Dendritic cell treated with granulocyte-macrophage colony-stimulating factor and Interleukin-4, amounts not matched to agents 40 ng/mL and 50 ng/mL, for 4 days (primary cell): ENCODE measurements at regions not wholly inside any gene's neighbourhood (a gene's known extent, or its start where the extent isn't known, plus 50 kb on each side); places are given as distances from the start of the nearest gene placed in this dataset.
"Not testable (repeated sequence)": the region's sequence is repeated elsewhere in the genome, so short reads cannot be mapped to it uniquely, and the experiment has no call there.

Experiments used
- H3K27ac Mint-ChIP-seq: one replicate; pipeline ENCODE4 v1.8.0; 2022; ENCODE audit warnings: mild to moderate bottlenecking, mixed read lengths
- H3K27me3 Mint-ChIP-seq: one replicate; pipeline ENCODE4 v1.8.0; 2022; ENCODE audit warnings: mild to moderate bottlenecking, mixed read lengths
- H3K36me3 Mint-ChIP-seq: one replicate; pipeline ENCODE4 v1.8.0; 2022; ENCODE audit warnings: low read depth, mixed read lengths
- H3K4me1 Mint-ChIP-seq: one replicate; pipeline ENCODE4 v1.8.0; 2022; ENCODE audit warnings: low read depth, mixed read lengths
- H3K4me3 Mint-ChIP-seq: one replicate; pipeline ENCODE4 v1.8.0; 2022; ENCODE audit warnings: mild to moderate bottlenecking, moderate library complexity, mixed read lengths
- H3K9me3 Mint-ChIP-seq: one replicate; pipeline ENCODE4 v1.8.0; 2022; ENCODE audit warnings: mixed read lengths
- intact Hi-C: fragments of 100-400 bp; cut with micrococcal nuclease; formaldehyde crosslinking; loops from one replicate; pipeline ENCODE4 v1.15.0; 2022

DNA sequence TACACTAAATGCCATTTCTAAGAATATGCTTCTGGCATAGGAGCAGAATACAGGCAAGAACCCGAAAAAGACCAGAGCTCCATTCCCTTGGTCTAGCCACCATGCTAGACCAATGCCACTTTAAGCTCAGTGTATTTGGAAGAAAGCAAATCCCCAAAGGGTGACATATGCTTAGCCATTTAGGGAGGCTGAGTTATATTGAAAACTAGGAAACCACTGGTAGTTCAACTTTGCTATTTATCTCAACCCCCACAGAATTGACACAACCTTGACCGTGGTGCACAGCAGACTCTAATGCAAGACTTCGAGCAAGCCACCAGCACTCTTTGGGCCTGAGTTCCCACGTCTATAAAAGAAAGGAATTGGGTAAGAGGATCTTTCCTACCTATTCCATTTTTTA, 167.9 kb downstream of the ADSS2 start:
- H3K4me3 Mint-ChIP-seq, result no peak overlapping the region
- H3K9me3 Mint-ChIP-seq, result peaks cover 4% of the 10 kb centered on the region
- no peaks in the 10 kb centered on the region for H3K36me3 Mint-ChIP-seq
- H3K4me1 Mint-ChIP-seq, result no peaks in the 10 kb centered on the region
- intact Hi-C loops, result no loop called here
- no peaks in the 10 kb centered on the region for H3K27me3 Mint-ChIP-seq
- H3K27ac Mint-ChIP-seq, result no peak overlapping the region

GRCh38 chr1:244284641-244285156, 167.0 kb downstream of the ADSS2 start:
- H3K27me3 Mint-ChIP-seq, result no peaks in the 10 kb centered on the region
- H3K36me3 Mint-ChIP-seq, result no peaks in the 10 kb centered on the region
- no peak overlapping the region for H3K27ac Mint-ChIP-seq
- intact Hi-C loops, result no loop called here
- peaks cover 7% of the 10 kb centered on the region for H3K9me3 Mint-ChIP-seq
- no peak overlapping the region for H3K4me3 Mint-ChIP-seq
- H3K4me1 Mint-ChIP-seq, result no peaks in the 10 kb centered on the region

- Mint-ChIP-seq H3K27me3 (no peaks in the 10 kb centered on the region), H3K4me3 (no peak overlapping the region), H3K9me3 (peaks cover 7% of the 10 kb centered on the region), H3K27ac (no peak overlapping the region), H3K4me1 (peaks cover 12% of the 10 kb centered on the region), H3K36me3 (no peaks in the 10 kb centered on the region)
- intact Hi-C loops, result no loop called here
Observed at GRCh38 chr1:244286341-244286740, 165.4 kb downstream of the ADSS2 start.

GRCh38 chr1:244287726-244288125, 164.0 kb downstream of the ADSS2 start:
- Mint-ChIP-seq H3K4me1 (peaks cover 25% of the 10 kb centered on the region), H3K36me3 (no peaks in the 10 kb centered on the region), H3K27me3 (no peaks in the 10 kb centered on the region), H3K27ac (no peak overlapping the region), H3K9me3 (peaks cover 7% of the 10 kb centered on the region), H3K4me3 (no peak overlapping the region)
- intact Hi-C loops, result no loop called here

DNA sequence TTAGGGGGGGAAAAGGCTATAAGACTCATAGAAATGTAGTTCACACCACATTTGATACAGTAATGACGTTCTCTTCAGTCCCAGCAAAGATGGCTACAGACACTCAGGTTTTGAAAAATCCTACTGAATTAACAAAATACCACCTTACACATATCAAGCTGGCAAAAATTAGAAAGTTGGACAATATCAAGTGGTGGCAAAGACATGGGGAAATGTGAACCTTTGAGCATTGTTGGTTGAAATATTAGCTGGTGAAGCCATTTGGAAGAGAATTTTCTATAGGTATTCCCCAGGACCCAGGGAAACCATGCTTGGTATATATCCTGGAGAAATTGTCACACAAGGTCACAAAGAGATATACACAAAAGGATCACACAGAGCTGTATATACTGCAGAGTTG, 163.0 kb downstream of the ADSS2 start:
- no peaks in the 10 kb centered on the region for H3K27me3 Mint-ChIP-seq
- H3K27ac Mint-ChIP-seq, result no peak overlapping the region
- no peaks in the 10 kb centered on the region for H3K36me3 Mint-ChIP-seq
- peaks cover 7% of the 10 kb centered on the region for H3K9me3 Mint-ChIP-seq
- H3K4me1 Mint-ChIP-seq, result peaks cover 26% of the 10 kb centered on the region
- intact Hi-C loops, result no loop called here
- H3K4me3 Mint-ChIP-seq, result no peak overlapping the region

- peak overlapping the region; percentile 14 for H3K27ac Mint-ChIP-seq
- H3K4me3 Mint-ChIP-seq, result no peak overlapping the region
- H3K4me1 Mint-ChIP-seq, result peaks cover 26% of the 10 kb centered on the region
- peaks cover 7% of the 10 kb centered on the region for H3K9me3 Mint-ChIP-seq
- no peaks in the 10 kb centered on the region for H3K36me3 Mint-ChIP-seq
- intact Hi-C loops, result no loop called here
- no peaks in the 10 kb centered on the region for H3K27me3 Mint-ChIP-seq
Observed at GRCh38 chr1:244289991-244290785, 161.5 kb downstream of the ADSS2 start.

- H3K4me1 Mint-ChIP-seq, result peaks cover 34% of the 10 kb centered on the region
- H3K27ac Mint-ChIP-seq, result no peak overlapping the region
- no peak overlapping the region for H3K4me3 Mint-ChIP-seq
- H3K9me3 Mint-ChIP-seq, result peaks cover 7% of the 10 kb centered on the region
- H3K36me3 Mint-ChIP-seq, result no peaks in the 10 kb centered on the region
- intact Hi-C loops, result no loop called here
- no peaks in the 10 kb centered on the region for H3K27me3 Mint-ChIP-seq
Observed at GRCh38 chr1:244291236-244292201, 160.2 kb downstream of the ADSS2 start.

GRCh38 chr1:244294599-244295224, 157.0 kb downstream of the ADSS2 start:
- H3K9me3 Mint-ChIP-seq, result no peaks in the 10 kb centered on the region
- intact Hi-C loops, result no loop called here
- H3K36me3 Mint-ChIP-seq, result no peaks in the 10 kb centered on the region
- no peaks in the 10 kb centered on the region for H3K27me3 Mint-ChIP-seq
- H3K4me1 Mint-ChIP-seq, result peaks cover 52% of the 10 kb centered on the region
- H3K27ac Mint-ChIP-seq, result no peak overlapping the region
- no peak overlapping the region for H3K4me3 Mint-ChIP-seq

- H3K27me3 Mint-ChIP-seq, result no peaks in the 10 kb centered on the region
Observed at GRCh38 chr1:244296003-244296402, 155.7 kb downstream of the ADSS2 start.

DNA sequence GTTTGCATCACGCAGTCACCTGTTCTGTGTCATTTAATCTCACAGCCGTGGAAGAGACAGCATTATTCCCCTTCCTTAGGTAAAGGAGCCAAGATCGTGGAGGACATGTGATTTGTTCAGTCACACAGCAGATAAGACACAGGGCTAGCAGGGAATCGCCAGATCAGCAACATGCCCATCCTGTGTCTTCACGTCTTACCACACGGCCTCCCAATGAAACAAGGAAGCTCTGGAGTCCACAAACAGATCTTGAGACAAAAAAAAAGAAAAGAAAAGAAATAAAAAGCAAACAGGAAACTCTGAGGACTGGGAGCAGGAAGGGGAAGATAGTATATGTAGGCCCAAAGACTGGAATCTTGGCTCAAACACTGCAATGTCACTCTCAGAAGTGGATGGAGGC, 155.3 kb downstream of the ADSS2 start:
- peaks cover 40% of the 10 kb centered on the region for H3K4me1 Mint-ChIP-seq
- H3K36me3 Mint-ChIP-seq, result no peaks in the 10 kb centered on the region
- H3K4me3 Mint-ChIP-seq, result peak overlapping the region; percentile 2
- intact Hi-C loops, result no loop called here
- no peaks in the 10 kb centered on the region for H3K27me3 Mint-ChIP-seq
- H3K27ac Mint-ChIP-seq, result peak overlapping the region; percentile 86
- no peaks in the 10 kb centered on the region for H3K9me3 Mint-ChIP-seq

More at GRCh38 chr1:244296003-244296402, 155.7 kb downstream of the ADSS2 start:
- intact Hi-C loops, result no loop called here
- Mint-ChIP-seq H3K36me3 (no peaks in the 10 kb centered on the region), H3K4me1 (peaks cover 44% of the 10 kb centered on the region), H3K27ac (peak overlapping the region; percentile 86), H3K9me3 (no peaks in the 10 kb centered on the region), H3K4me3 (no peak overlapping the region)

GRCh38 chr1:244297087-244297486, 154.6 kb downstream of the ADSS2 start:
- H3K27ac Mint-ChIP-seq, result no peak overlapping the region
- H3K4me1 Mint-ChIP-seq, result peaks cover 39% of the 10 kb centered on the region
- no peaks in the 10 kb centered on the region for H3K9me3 Mint-ChIP-seq
- intact Hi-C loops, result no loop called here
- H3K27me3 Mint-ChIP-seq, result no peaks in the 10 kb centered on the region
- H3K4me3 Mint-ChIP-seq, result no peak overlapping the region
- no peaks in the 10 kb centered on the region for H3K36me3 Mint-ChIP-seq

- intact Hi-C loops, result no loop called here
- no peaks in the 10 kb centered on the region for H3K36me3 Mint-ChIP-seq
- no peak overlapping the region for H3K4me3 Mint-ChIP-seq
- H3K27ac Mint-ChIP-seq, result peak overlapping the region; percentile 95
- no peaks in the 10 kb centered on the region for H3K27me3 Mint-ChIP-seq
- H3K9me3 Mint-ChIP-seq, result no peaks in the 10 kb centered on the region
- peaks cover 39% of the 10 kb centered on the region for H3K4me1 Mint-ChIP-seq
Observed at GRCh38 chr1:244297616-244298015, 154.1 kb downstream of the ADSS2 start.

DNA sequence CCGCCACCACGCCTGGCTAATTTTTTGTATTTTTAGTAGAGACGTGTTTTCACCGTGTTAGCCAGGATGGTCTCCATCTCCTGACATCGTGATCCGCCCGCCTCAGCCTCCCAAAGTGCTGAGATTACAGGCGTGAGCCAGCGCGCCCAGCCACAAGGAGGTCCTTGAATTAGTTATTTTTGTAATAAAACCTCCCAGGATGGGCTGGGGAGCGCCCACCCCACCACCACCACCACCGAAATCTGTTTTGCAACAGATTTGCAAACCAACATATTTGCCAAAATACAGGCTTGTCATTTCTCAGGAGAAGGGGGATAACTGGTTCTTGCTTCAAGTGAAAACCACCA, 151.7 kb downstream of the ADSS2 start:
- Mint-ChIP-seq H3K27ac (peak overlapping the region; percentile 95), H3K4me1 (peaks cover 60% of the 10 kb centered on the region), H3K4me3 (peak overlapping the region; percentile 89)
- H3K9me3 Mint-ChIP-seq, H3K27me3 Mint-ChIP-seq, intact Hi-C loops, H3K36me3 Mint-ChIP-seq: not testable (repeated sequence)
